ENCODE measurements at regions not wholly inside any gene's neighbourhood (a gene's known extent, or its start where the extent isn't known, plus 50 kb on each side); places are given as distances from the start of the nearest gene placed in this dataset.

GRCh38 chr6:14571001-14571400 lies 453.4 kb downstream of the CD83 start:
- no peak for ATAC-seq

GRCh38 chr6:14571746-14572145 lies 454.2 kb downstream of the CD83 start:
- no peak for TF ChIP-seq ZFP3 (CRISPR knock-in tag; IDR thresholded peaks at IDR 0.05)
- no peak for TF ChIP-seq POU6F1 (CRISPR knock-in tag; IDR thresholded peaks at IDR 0.05; ENCODE audit: borderline replicate concordance, low read depth)
- no peak for TF ChIP-seq ZFP30 (CRISPR knock-in tag; IDR thresholded peaks at IDR 0.05)
- no peak for TF ChIP-seq ESRRG (CRISPR knock-in tag; IDR thresholded peaks at IDR 0.05)
- TF ChIP-seq SNAI2 (CRISPR knock-in tag; IDR thresholded peaks at IDR 0.05): no peak
- TF ChIP-seq ZC3H10 (CRISPR knock-in tag; IDR thresholded peaks at IDR 0.05): no peak
- ATAC-seq: no peak

More at GRCh38 chr6:14571001-14571400, 453.4 kb downstream of the CD83 start:
- no peak for TF ChIP-seq ZFP30 (CRISPR knock-in tag; IDR thresholded peaks at IDR 0.05)
- TF ChIP-seq POU6F1 (CRISPR knock-in tag; IDR thresholded peaks at IDR 0.05; ENCODE audit: borderline replicate concordance, low read depth): no peak
- TF ChIP-seq ISL1 (CRISPR knock-in tag; IDR thresholded peaks at IDR 0.05): no peak
- no peak for TF ChIP-seq GLIS3 (CRISPR knock-in tag; IDR thresholded peaks at IDR 0.05)

- no peak for ATAC-seq
- no peak for TF ChIP-seq PPARA (CRISPR knock-in tag; IDR thresholded peaks at IDR 0.05; ENCODE audit: borderline replicate concordance)
- TF ChIP-seq RARB (CRISPR knock-in tag; IDR thresholded peaks at IDR 0.05): no peak
- TF ChIP-seq ZFP30 (CRISPR knock-in tag; IDR thresholded peaks at IDR 0.05): no peak
- no peak for TF ChIP-seq ZNF8 (CRISPR knock-in tag; IDR thresholded peaks at IDR 0.05)
- no peak for TF ChIP-seq ARNTL (CRISPR knock-in tag; IDR thresholded peaks at IDR 0.05; ENCODE audit: borderline replicate concordance, low read depth)
- no peak for TF ChIP-seq CREB5 (CRISPR knock-in tag; IDR thresholded peaks at IDR 0.05; ENCODE audit: low read depth)
- no peak for TF ChIP-seq TCF4 (CRISPR knock-in tag; IDR thresholded peaks at IDR 0.05; ENCODE audit: borderline replicate concordance)
- no peak for TF ChIP-seq ISL1 (CRISPR knock-in tag; IDR thresholded peaks at IDR 0.05)
- TF ChIP-seq GLIS3 (CRISPR knock-in tag; IDR thresholded peaks at IDR 0.05): no peak
These were observed 455.7 kb downstream of the CD83 start for GRCh38 chr6:14573267-14573666.

- ATAC-seq: no peak
These were observed 456.2 kb downstream of the CD83 start for GRCh38 chr6:14573703-14574290.

More at GRCh38 chr6:14573703-14574290, 456.2 kb downstream of the CD83 start:
- no peak for TF ChIP-seq ISL1 (CRISPR knock-in tag; IDR thresholded peaks at IDR 0.05)
- TF ChIP-seq TCF4 (CRISPR knock-in tag; IDR thresholded peaks at IDR 0.05; ENCODE audit: borderline replicate concordance): no peak
- TF ChIP-seq ZFP30 (CRISPR knock-in tag; IDR thresholded peaks at IDR 0.05): no peak
- no peak for TF ChIP-seq ZNF70 (CRISPR knock-in tag; IDR thresholded peaks at IDR 0.05)
- no peak for TF ChIP-seq ZC3H10 (CRISPR knock-in tag; IDR thresholded peaks at IDR 0.05)
- TF ChIP-seq TSHZ2 (CRISPR knock-in tag; IDR thresholded peaks at IDR 0.05): no peak
- no peak for TF ChIP-seq BACH2 (CRISPR knock-in tag; IDR thresholded peaks at IDR 0.05; ENCODE audit: borderline replicate concordance)
